HG03039 (cell line): ENCODE measurements at regions not wholly inside any gene's neighbourhood (a gene's known extent, or its start where the extent isn't known, plus 50 kb on each side); places are given as distances from the start of the nearest gene placed in this dataset.

Experiments
- ATAC-seq: cut with Tn5 transposase; IDR thresholded peaks from one replicate; pipeline ENCODE4 v1.9.1; 2021; ENCODE audit warnings: mild to moderate bottlenecking, moderate library complexity; ENCODE audit not compliant: unreplicated experiment

- ATAC-seq = no peak
Measured at GRCh38 chr18:59760212-59760611, 63.0 kb upstream of the CCBE1 start.

GRCh38 chr18:59758837-59759236 is 61.6 kb upstream of the CCBE1 start:
- no peak for ATAC-seq

DNA sequence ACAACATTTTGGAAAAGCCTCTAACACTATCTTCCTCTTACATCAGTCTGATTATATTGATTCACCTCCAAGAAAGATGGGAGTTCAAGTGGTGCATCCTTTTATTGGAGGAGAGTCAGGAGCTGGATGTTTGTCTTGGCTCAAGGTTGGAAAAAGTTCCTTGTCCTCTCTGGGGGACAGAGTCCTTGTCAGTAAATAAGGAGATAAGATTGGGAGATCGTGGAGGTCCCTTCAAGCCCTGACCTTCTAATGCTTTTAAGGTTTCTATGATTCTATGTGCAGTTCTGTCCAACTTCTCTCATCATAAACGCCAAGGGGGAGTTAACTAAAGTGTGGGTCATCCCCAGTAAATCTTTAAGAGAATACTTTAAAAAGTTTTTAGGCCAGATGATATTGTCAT is 60.9 kb upstream of the CCBE1 start:
- ATAC-seq = no peak

DNA sequence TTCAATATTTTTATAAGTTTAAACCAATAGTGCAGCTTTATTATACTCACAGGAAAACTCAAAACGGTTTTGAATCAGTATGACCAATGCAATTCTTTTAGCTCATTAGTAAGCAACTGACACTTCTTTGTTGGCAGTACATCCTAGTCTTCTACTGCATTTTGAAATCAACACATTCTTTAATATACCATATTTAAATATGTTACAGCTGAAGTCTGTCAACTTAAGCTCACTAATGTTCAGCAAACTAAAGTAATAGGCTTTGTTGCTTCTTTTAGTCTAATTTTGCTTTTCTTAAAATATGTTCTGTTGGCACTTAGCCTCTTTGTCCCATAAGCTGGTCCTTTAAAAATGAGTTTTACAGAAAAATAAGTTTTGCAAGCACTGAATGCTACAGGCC is 55.4 kb upstream of the CCBE1 start:
- ATAC-seq = no peak

DNA sequence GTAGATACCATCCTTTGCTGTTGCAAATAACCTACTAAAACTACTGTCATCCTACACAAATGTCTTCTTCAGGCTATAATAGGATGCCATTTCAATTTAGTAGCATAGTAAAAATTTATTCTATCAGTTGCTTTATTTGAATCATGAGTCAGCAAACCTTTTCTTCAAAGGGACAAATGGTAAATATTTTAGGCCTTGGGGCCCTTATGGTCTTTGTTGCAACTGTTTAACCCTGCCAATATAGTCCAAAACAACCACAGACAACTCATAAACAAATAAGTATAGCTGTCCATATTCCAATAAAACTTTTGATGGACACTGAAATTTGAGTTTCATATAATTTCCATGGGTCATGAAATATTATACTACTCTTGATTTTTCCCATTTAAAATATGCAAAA is 54.0 kb upstream of the CCBE1 start:
- no peak for ATAC-seq

DNA sequence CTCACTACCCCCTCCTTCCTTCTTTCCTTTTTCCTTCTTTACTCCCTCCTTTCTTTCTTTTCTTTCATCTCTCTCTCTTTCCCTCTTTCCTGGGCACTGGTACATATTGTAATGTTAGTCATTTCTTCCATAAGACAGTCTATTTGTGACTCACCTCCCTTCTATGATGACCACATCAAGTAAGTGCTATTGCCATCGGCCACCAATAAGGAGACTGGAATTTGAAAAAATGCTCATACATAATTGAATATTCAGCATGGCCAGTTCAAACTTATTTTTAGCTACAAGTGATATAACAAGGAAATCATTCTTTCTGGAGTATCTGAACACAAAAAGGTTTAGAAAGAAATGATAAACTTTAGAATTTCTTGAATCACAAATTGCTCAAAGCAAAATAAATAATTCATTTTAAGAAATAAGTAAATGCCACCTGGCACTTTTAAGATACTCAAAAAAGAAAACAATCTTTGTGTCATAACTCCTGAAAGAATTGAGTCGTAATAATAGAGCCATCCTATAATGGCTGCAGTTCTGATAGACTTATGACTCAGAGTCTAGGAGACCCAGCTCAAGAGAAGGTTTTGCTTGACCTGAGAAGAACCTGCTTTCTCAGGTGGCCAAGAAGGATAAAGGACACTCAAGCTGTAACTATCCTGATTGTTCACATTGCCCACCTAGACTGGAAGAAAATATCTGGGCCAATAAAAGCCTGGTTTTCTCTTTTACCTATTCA is 51.6 kb upstream of the CCBE1 start:
- ATAC-seq = no peak
